GM19328 (cell line): ENCODE measurements at regions not wholly inside any gene's neighbourhood (a gene's known extent, or its start where the extent isn't known, plus 50 kb on each side); places are given as distances from the start of the nearest gene placed in this dataset.
"Not testable (repeated sequence)": the region's sequence is repeated elsewhere in the genome, so short reads cannot be mapped to it uniquely, and the experiment has no call there.

ENCODE experiments used
- ATAC-seq: cut with Tn5 transposase; IDR thresholded peaks from one replicate; pipeline ENCODE4 v1.9.1; 2021; ENCODE audit warnings: mild to moderate bottlenecking, moderate library complexity; ENCODE audit not compliant: unreplicated experiment

GRCh38 chr14:84074626-84075025, 1455.3 kb upstream of the FLRT2 start:
- no peak for ATAC-seq

- ATAC-seq = no peak
Observed at GRCh38 chr14:84080944-84081343, 1449.0 kb upstream of the FLRT2 start.

- no peak for ATAC-seq
Observed at GRCh38 chr14:84084056-84084630, 1445.8 kb upstream of the FLRT2 start.

- ATAC-seq = no peak
Observed at GRCh38 chr14:84085493-84085892, 1444.5 kb upstream of the FLRT2 start.

- no peak for ATAC-seq
Observed at GRCh38 chr14:84086714-84087113, 1443.2 kb upstream of the FLRT2 start.

GRCh38 chr14:84087986-84088531, 1441.9 kb upstream of the FLRT2 start:
- ATAC-seq = no peak

- ATAC-seq = no peak
Observed at GRCh38 chr14:84090837-84091236, 1439.1 kb upstream of the FLRT2 start.

- ATAC-seq = no peak
Observed at GRCh38 chr14:84095681-84096080, 1434.3 kb upstream of the FLRT2 start.

GRCh38 chr14:84098261-84098660, 1431.7 kb upstream of the FLRT2 start:
- no peak for ATAC-seq

- not testable (repeated sequence) for ATAC-seq
Observed at GRCh38 chr14:84099560-84099959, 1430.4 kb upstream of the FLRT2 start.

- no peak for ATAC-seq
Observed at GRCh38 chr14:84107835-84108343, 1422.1 kb upstream of the FLRT2 start.

GRCh38 chr14:84108746-84109457, 1421.0 kb upstream of the FLRT2 start:
- no peak for ATAC-seq

GRCh38 chr14:84112589-84112988, 1417.4 kb upstream of the FLRT2 start:
- no peak for ATAC-seq

GRCh38 chr14:84125676-84126075, 1404.3 kb upstream of the FLRT2 start:
- ATAC-seq = no peak

- ATAC-seq = no peak
Observed at GRCh38 chr14:84127495-84127894, 1402.4 kb upstream of the FLRT2 start.

- ATAC-seq = no peak
Observed at GRCh38 chr14:84128050-84128449, 1401.9 kb upstream of the FLRT2 start.

GRCh38 chr14:84129007-84129406, 1400.9 kb upstream of the FLRT2 start:
- no peak for ATAC-seq

GRCh38 chr14:84129941-84130340, 1400.0 kb upstream of the FLRT2 start:
- ATAC-seq = no peak

GRCh38 chr14:84131924-84132323, 1398.0 kb upstream of the FLRT2 start:
- no peak for ATAC-seq

GRCh38 chr14:84144166-84144565, 1385.8 kb upstream of the FLRT2 start:
- ATAC-seq = no peak

- ATAC-seq = no peak
Observed at GRCh38 chr14:84152452-84152851, 1377.5 kb upstream of the FLRT2 start.

- ATAC-seq = no peak
Observed at GRCh38 chr14:84162633-84163032, 1367.3 kb upstream of the FLRT2 start.
